BE2C (cell line): ENCODE measurements at regions not wholly inside any gene's neighbourhood (a gene's known extent, or its start where the extent isn't known, plus 50 kb on each side); places are given as distances from the start of the nearest gene placed in this dataset.

Experiments
- DNase-seq: peaks from one replicate; pipeline ENCODE4 v3.0.0-alpha.2; 2020
- H3K27me3 ChIP-seq: fragments of 250-450 bp; sonication (Bioruptor Pico); 2 replicates; pipeline ENCODE4 v1.5.1; 2020; ENCODE audit warnings: mild to moderate bottlenecking
- H3K36me3 ChIP-seq: fragments of 250-450 bp; sonication (Bioruptor Pico); 2 replicates; pipeline ENCODE4 v1.5.1; 2020; ENCODE audit warnings: mild to moderate bottlenecking
- H3K4me1 ChIP-seq: fragments of 250-450 bp; sonication (Bioruptor Pico); 2 replicates; pipeline ENCODE4 v1.5.1; 2020
- H3K4me3 ChIP-seq: 2 replicates; pipeline ENCODE4 v1.5.1; 2011; ENCODE audit warnings: low read depth, low read length
- H3K9me3 ChIP-seq: fragments of 250-450 bp; sonication (Bioruptor Pico); 2 replicates; pipeline ENCODE4 v1.5.1; 2020
- CTCF ChIP-seq: IDR thresholded peaks from 2 replicates; pipeline ENCODE4 v1.5.1; 2012; ENCODE audit warnings: mild to moderate bottlenecking, low read depth, low read length

- Histone ChIP-seq H3K9me3 (no peaks in the 10 kb centered on the region), H3K27me3 (no peaks in the 10 kb centered on the region), H3K4me1 (no peaks in the 10 kb centered on the region), H3K4me3 (no peak overlapping the region), H3K36me3 (no peaks in the 10 kb centered on the region)
- no peak for TF ChIP-seq CTCF
- DNase-seq = no peak
These were observed 243.1 kb upstream of the SETMAR start for GRCh38 chr3:4060064-4060463.

- Histone ChIP-seq H3K36me3 (no peaks in the 10 kb centered on the region), H3K9me3 (no peaks in the 10 kb centered on the region), H3K27me3 (no peaks in the 10 kb centered on the region), H3K4me1 (no peaks in the 10 kb centered on the region), H3K4me3 (no peak overlapping the region)
- no peak for TF ChIP-seq CTCF
- DNase-seq = no peak
These were observed 242.6 kb upstream of the SETMAR start for GRCh38 chr3:4060603-4061002.

- Histone ChIP-seq H3K4me3 (no peak overlapping the region), H3K27me3 (no peaks in the 10 kb centered on the region), H3K9me3 (no peaks in the 10 kb centered on the region), H3K36me3 (no peaks in the 10 kb centered on the region), H3K4me1 (no peaks in the 10 kb centered on the region)
- TF ChIP-seq CTCF = no peak
- no peak for DNase-seq
These were observed 242.0 kb upstream of the SETMAR start for GRCh38 chr3:4061195-4061594.

- no peaks in the 10 kb centered on the region for H3K4me1 ChIP-seq
- no peak for TF ChIP-seq CTCF
- H3K36me3 ChIP-seq = no peaks in the 10 kb centered on the region
- H3K27me3 ChIP-seq = no peaks in the 10 kb centered on the region
- no peak overlapping the region for H3K4me3 ChIP-seq
- no peak for DNase-seq
- no peaks in the 10 kb centered on the region for H3K9me3 ChIP-seq
These were observed 241.3 kb upstream of the SETMAR start for GRCh38 chr3:4061783-4062360.

- Histone ChIP-seq H3K4me3 (no peak overlapping the region), H3K4me1 (no peaks in the 10 kb centered on the region), H3K36me3 (no peaks in the 10 kb centered on the region), H3K9me3 (no peaks in the 10 kb centered on the region), H3K27me3 (no peaks in the 10 kb centered on the region)
- DNase-seq = no peak
- TF ChIP-seq CTCF = no peak
These were observed 240.5 kb upstream of the SETMAR start for GRCh38 chr3:4062621-4063020.

GRCh38 chr3:4063916-4064574 lies 239.1 kb upstream of the SETMAR start:
- TF ChIP-seq CTCF = no peak
- no peaks in the 10 kb centered on the region for H3K27me3 ChIP-seq

More at GRCh38 chr3:4063916-4064574, 239.1 kb upstream of the SETMAR start:
- no peaks in the 10 kb centered on the region for H3K4me1 ChIP-seq
- no peaks in the 10 kb centered on the region for H3K36me3 ChIP-seq
- no peaks in the 10 kb centered on the region for H3K9me3 ChIP-seq
- no peak for DNase-seq
- no peak overlapping the region for H3K4me3 ChIP-seq
